H1 (cell line): ENCODE measurements at regions not wholly inside any gene's neighbourhood (a gene's known extent, or its start where the extent isn't known, plus 50 kb on each side); places are given as distances from the start of the nearest gene placed in this dataset.

Experiments used
- CTCF ChIA-PET: fragments of 300-600 bp; sonication (Branson Sonifier 250); formaldehyde crosslinking; loops from one replicate; lab custom pipeline; 2021; ENCODE audit not compliant: partially characterized antibody; lab: Charles Lee
- POLR2A ChIA-PET: fragments of 300-600 bp; sonication (Branson Sonifier 250); formaldehyde crosslinking; loops from one replicate; lab custom pipeline; 2021; ENCODE audit warnings: inconsistent platforms; ENCODE audit not compliant: partially characterized antibody; lab: Charles Lee
- DNase-seq, 2 experiments: peaks; one replicate each; pipeline versions ENCODE4 v3.0.0 to v3.0.0-alpha.2; 2010 to 2022; ENCODE audit warnings: low spot score in 2 of 2, low read depth in 1 of 2, mixed read lengths in 1 of 2
- FAIRE-seq: peaks from 2 replicates; lab custom pipeline; 2011; peaks lifted over from hg19 to GRCh38; lab: Jason Lieb, UNC
- H2AFZ ChIP-seq: 2 replicates; pipeline ENCODE4 v1.8.1; 2012; ENCODE audit warnings: low read length, inconsistent platforms
- H2AK5ac ChIP-seq: 2 replicates; pipeline ENCODE4 v1.6.1; 2013; ENCODE audit warnings: low read depth, low read length
- H2BK120ac ChIP-seq: replicated peaks from 2 replicates; pipeline ENCODE3; 2013; ENCODE audit warnings: low read depth, low read length, inconsistent platforms
- H2BK12ac ChIP-seq: 2 replicates; pipeline ENCODE4 v1.6.1; 2013; ENCODE audit warnings: low read depth, low read length
- H2BK15ac ChIP-seq: 2 replicates; pipeline ENCODE4 v1.6.1; 2013; ENCODE audit warnings: low read length
- H2BK20ac ChIP-seq: 2 replicates; pipeline ENCODE4 v1.6.1; 2013; ENCODE audit warnings: low read length
- H2BK5ac ChIP-seq: 2 replicates; pipeline ENCODE4 v1.6.1; 2013; ENCODE audit warnings: low read depth, low read length
- H3K14ac ChIP-seq: 2 replicates; pipeline ENCODE4 v1.6.1; 2013; ENCODE audit warnings: inconsistent platforms; ENCODE audit not compliant: insufficient read length
- H3K18ac ChIP-seq: 2 replicates; pipeline ENCODE4 v1.6.1; 2013; ENCODE audit warnings: low read length; ENCODE audit errors: extremely low read depth
- H3K23ac ChIP-seq: 2 replicates; pipeline ENCODE4 v1.6.1; 2013; ENCODE audit warnings: inconsistent platforms; ENCODE audit not compliant: insufficient read length
- H3K23me2 ChIP-seq: 2 replicates; pipeline ENCODE4 v1.6.1; 2013; ENCODE audit warnings: low read depth, low read length
- H3K27ac ChIP-seq: 2 replicates; pipeline ENCODE4 v1.6.1; 2011; ENCODE audit warnings: low read depth, low read length, inconsistent platforms
- H3K27me3 ChIP-seq, 4 experiments: replicated peaks in 1 of 4; 1 replicate in 1 of 4; 2 replicates in 3 of 4; pipeline versions ENCODE4 v1.6.1 to v1.8.1; 2011 to 2013; ENCODE audit warnings: low read length in 3 of 4, mild to moderate bottlenecking in 3 of 4, inconsistent platforms in 2 of 4, mixed read lengths in 2 of 4, moderate library complexity in 1 of 4; ENCODE audit not compliant: control insufficient read depth in 3 of 4, insufficient read depth in 3 of 4; ENCODE audit errors: extremely low read depth in 1 of 4
- H3K36me3 ChIP-seq, 4 experiments: 2 replicates each; pipeline versions ENCODE4 v1.6.1 to v1.8.1; 2011 to 2013; ENCODE audit warnings: mild to moderate bottlenecking in 4 of 4, low read length in 3 of 4, moderate library complexity in 2 of 4, control low read depth in 1 of 4, inconsistent platforms in 1 of 4; ENCODE audit not compliant: insufficient read depth in 4 of 4, control insufficient read depth in 2 of 4
- H3K4ac ChIP-seq: replicated peaks from 2 replicates; pipeline ENCODE3; 2013; ENCODE audit warnings: low read length, low read depth, mixed read lengths, inconsistent platforms; ENCODE audit not compliant: insufficient read length
- H3K4me1 ChIP-seq, 4 experiments: replicated peaks in 1 of 4; 1 replicate in 1 of 4; 2 replicates in 3 of 4; pipeline versions ENCODE4 v1.6.1 to v1.8.1; 2011 to 2013; ENCODE audit warnings: low read length in 3 of 4, inconsistent platforms in 2 of 4, mixed read lengths in 1 of 4; ENCODE audit not compliant: insufficient read depth in 4 of 4, control insufficient read depth in 3 of 4
- H3K4me2 ChIP-seq, 2 experiments: 2 replicates each; pipeline versions ENCODE4 v1.6.1 to v1.8.1; 2011 to 2013; ENCODE audit warnings: low read depth in 2 of 2, low read length in 2 of 2, control low read depth in 1 of 2, inconsistent platforms in 1 of 2, mild to moderate bottlenecking in 1 of 2; ENCODE audit not compliant: insufficient read depth in 1 of 2
- H3K4me3 ChIP-seq, 4 experiments: fragments of 200-600, 300-600 bp in 1 of 4; sonication (generic), shearing (Covaris generic), sonication (Bioruptor Twin) in 1 of 4; 2 replicates each; pipeline versions ENCODE4 v1.5.1 to v1.8.1; 2011 to 2016; ENCODE audit warnings: low read length in 4 of 4, low read depth in 3 of 4, control low read depth in 2 of 4, inconsistent platforms in 2 of 4, mild to moderate bottlenecking in 2 of 4, mixed read lengths in 1 of 4, moderate library complexity in 1 of 4; ENCODE audit not compliant: insufficient read depth in 2 of 4; ENCODE audit errors: extremely low read depth in 1 of 4
- H3K56ac ChIP-seq: replicated peaks from 2 replicates; pipeline ENCODE3; 2013; ENCODE audit warnings: low read depth, mild to moderate bottlenecking, mixed read lengths, low read length, inconsistent platforms; ENCODE audit not compliant: insufficient read length
- H3K79me1 ChIP-seq: 2 replicates; pipeline ENCODE4 v1.6.1; 2013; ENCODE audit warnings: low read depth, low read length, control low read depth
- H3K79me2 ChIP-seq, 2 experiments: 2 replicates each; pipeline versions ENCODE4 v1.6.1 to v1.8.1; 2012 to 2013; ENCODE audit warnings: low read length in 2 of 2, mild to moderate bottlenecking in 2 of 2, inconsistent platforms in 1 of 2; ENCODE audit not compliant: insufficient read depth in 2 of 2, control insufficient read depth in 1 of 2
- H3K9ac ChIP-seq, 4 experiments: replicated peaks in 1 of 4; 1 replicate in 1 of 4; 2 replicates in 3 of 4; pipeline versions ENCODE4 v1.6.1 to v1.8.1; 2011 to 2013; ENCODE audit warnings: low read depth in 3 of 4, low read length in 3 of 4, control low read depth in 2 of 4, mild to moderate bottlenecking in 2 of 4, moderate library complexity in 2 of 4, inconsistent platforms in 1 of 4; ENCODE audit errors: extremely low read depth in 1 of 4
- H3K9me3 ChIP-seq, 2 experiments: 2 replicates each; pipeline versions ENCODE4 v1.6.1 to v1.8.1; 2012 to 2013; ENCODE audit warnings: mild to moderate bottlenecking in 2 of 2, moderate library complexity in 2 of 2, control low read depth in 1 of 2, inconsistent platforms in 1 of 2, low read depth in 1 of 2, low read length in 1 of 2, mixed read lengths in 1 of 2; ENCODE audit not compliant: insufficient read depth in 2 of 2
- H4K20me1 ChIP-seq, 2 experiments: replicated peaks in 1 of 2; 2 replicates each; pipeline versions ENCODE3 to v1.8.1; 2011 to 2013; ENCODE audit warnings: inconsistent platforms in 2 of 2, low read length in 2 of 2, mild to moderate bottlenecking in 1 of 2; ENCODE audit not compliant: insufficient read depth in 2 of 2, control insufficient read depth in 1 of 2
- H4K5ac ChIP-seq: 2 replicates; pipeline ENCODE4 v1.6.1; 2013; ENCODE audit warnings: low read length, low read depth, mixed read lengths, inconsistent platforms; ENCODE audit not compliant: insufficient read length
- H4K8ac ChIP-seq: 2 replicates; pipeline ENCODE4 v1.8.0; 2013; ENCODE audit warnings: mild to moderate bottlenecking, moderate library complexity, low read length, inconsistent platforms; ENCODE audit not compliant: insufficient read depth; ENCODE audit errors: extremely low read depth
- H4K91ac ChIP-seq: replicated peaks from 2 replicates; pipeline ENCODE3; 2013; ENCODE audit warnings: low read length, mixed read lengths, inconsistent platforms; ENCODE audit not compliant: insufficient read length
- BCL11A ChIP-seq, 2 experiments: IDR thresholded peaks; one replicate each; pipeline ENCODE4 v1.6.1; 2011; ENCODE audit warnings: low read depth in 2 of 2, low read length in 2 of 2, mild to moderate bottlenecking in 2 of 2
- KDM4A ChIP-seq: IDR thresholded peaks from one replicate; pipeline ENCODE4 v1.7.1; 2012; ENCODE audit warnings: low read depth, mild to moderate bottlenecking, moderate library complexity, low read length, inconsistent platforms; ENCODE audit not compliant: severe bottlenecking
- RAD21 ChIP-seq, 2 experiments: IDR thresholded peaks in 1 of 2; conservative IDR thresholded peaks in 1 of 2; 2 replicates each; pipeline ENCODE4 v1.6.1; 2011; ENCODE audit warnings: low read depth in 2 of 2, low read length in 2 of 2, improper control_type of control experiment in 1 of 2, inconsistent platforms in 1 of 2, mild to moderate bottlenecking in 1 of 2, moderate library complexity in 1 of 2
- SP4 ChIP-seq: IDR thresholded peaks from 2 replicates; pipeline ENCODE4 v1.6.1; 2012; ENCODE audit warnings: low read length, inconsistent platforms
- TBP ChIP-seq: IDR thresholded peaks from 2 replicates; pipeline ENCODE4 v1.6.1; 2011; ENCODE audit warnings: low read depth, low read length, improper control_type of control experiment
- WGBS, 2 experiments: shearing (Covaris generic) in 1 of 2; methylation state at CpG; one replicate each; pipeline versions ENCODE4 v1.1.6 to v1.1.7; 2013 to 2015; ENCODE audit warnings: low lambda C conversion rate in 2 of 2, mixed read lengths in 2 of 2, inconsistent platforms in 1 of 2, low coverage in 1 of 2, missing lambda C conversion rate in 1 of 2; ENCODE audit not compliant: insufficient replicate concordance in 2 of 2, insufficient coverage in 1 of 2, insufficient read length in 1 of 2; ENCODE audit errors: extremely low coverage in 1 of 2, missing lambda C conversion rate in 1 of 2; 5-methylcytosine and 5-hydroxymethylcytosine counted together

DNA sequence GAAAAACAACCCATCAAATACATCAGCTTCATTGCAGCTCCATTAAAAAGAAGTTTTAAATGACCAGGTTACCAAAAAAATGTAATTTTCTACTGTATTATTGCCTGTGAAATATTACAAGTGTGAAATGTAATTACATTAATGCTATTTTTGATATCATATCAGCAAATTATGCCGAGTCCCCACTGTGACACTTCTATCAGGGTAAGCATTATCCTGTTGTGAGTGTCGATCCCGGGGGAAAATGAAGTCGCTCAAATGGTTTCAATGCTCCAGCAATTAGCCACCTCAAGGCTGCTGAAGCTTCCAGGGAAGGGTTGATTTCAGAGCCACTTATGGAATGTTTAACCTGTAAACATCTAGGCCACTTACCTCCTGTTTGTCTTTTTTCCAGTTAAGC is 70.4 kb downstream of the RCN1 start:
- FAIRE-seq (no peak), DNase-seq (no peak)
- WGBS, 2 experiments, result 79% methylated on average over 4 of the region's 4 CpGs; no CpG with 5 or more reads in 1 of the 2 experiments
- Histone ChIP-seq H3K9me3 (no peaks in the 10 kb centered on the region), H3K14ac (no peak overlapping the region), H3K4me3 (no peak overlapping the region), H3K27ac (no peak overlapping the region), H2BK120ac (no peak overlapping the region), H3K36me3 (no peaks in the 10 kb centered on the region), H4K8ac (no peak overlapping the region), H3K27me3 (no peaks in the 10 kb centered on the region), H4K91ac (no peak overlapping the region), H3K4ac (no peak overlapping the region), H3K9ac (no peak overlapping the region), H4K20me1 (no peaks in the 10 kb centered on the region), H3K18ac (no peak overlapping the region), H3K56ac (no peak overlapping the region), H3K23me2 (no peaks in the 10 kb centered on the region), H2AK5ac (no peak overlapping the region), H3K79me1 (no peaks in the 10 kb centered on the region), H3K4me1 (no peaks in the 10 kb centered on the region), H3K4me2 (no peak overlapping the region), H2BK5ac (no peak overlapping the region), H3K23ac (no peak overlapping the region), H2BK15ac (no peak overlapping the region), H2BK20ac (no peak overlapping the region), H4K5ac (no peak overlapping the region), H2BK12ac (no peak overlapping the region), H2AFZ (no peak overlapping the region), H3K79me2 (no peaks in the 10 kb centered on the region)
- no peak for TF ChIP-seq RAD21 (IDR thresholded peaks at IDR 0.05 in 1 of 2, conservative IDR thresholded peaks at IDR 0.05 in 1 of 2; ENCODE audit: low read depth in 2 of 2, low read length in 2 of 2)
- TF ChIP-seq SP4, result no peak
- TF ChIP-seq TBP, result no peak
- no peak for TF ChIP-seq KDM4A
- TF ChIP-seq BCL11A (IDR thresholded peaks at IDR 0.05; ENCODE audit: low read depth in 2 of 2, low read length in 2 of 2), result no peak
- ChIA-PET CTCF (interaction anchor here (0.9 to 10.0 kb wide), 10 partner anchors 9 to 203 kb away, joined by 3 to 74 read pairs (median 4); partner anchors contain the start of gene RCN1), POLR2A (no interaction called here)
